MM.1S (cell line): ENCODE measurements at regions not wholly inside any gene's neighbourhood (a gene's known extent, or its start where the extent isn't known, plus 50 kb on each side); places are given as distances from the start of the nearest gene placed in this dataset.

Experiments used
- CTCF ChIP-seq: fragments of 300-600 bp; sonication (generic); IDR thresholded peaks from 2 replicates; pipeline ENCODE4 v1.5.1; 2016; ENCODE audit warnings: antibody characterized with exemption, low read length, mixed read lengths
- EZH2 ChIP-seq: fragments of 300-600 bp; sonication (generic); optimal IDR thresholded peaks from 2 replicates; pipeline ENCODE3; 2017; ENCODE audit warnings: low read depth, mild to moderate bottlenecking, antibody characterized with exemption, low read length, mixed read lengths
- EZH2phosphoT487 ChIP-seq: fragments of 300-600 bp; sonication (generic); IDR thresholded peaks from 2 replicates; pipeline ENCODE4 v1.6.1; 2018; ENCODE audit warnings: antibody characterized with exemption, low read length

GRCh38 chr6:2528156-2528555, 222.6 kb downstream of the MYLK4 start:
- TF ChIP-seq CTCF (no peak), EZH2 (no peak), EZH2phosphoT487 (no peak)
